ENCODE measurements at regions not wholly inside any gene's neighbourhood (a gene's known extent, or its start where the extent isn't known, plus 50 kb on each side); places are given as distances from the start of the nearest gene placed in this dataset.

DNA sequence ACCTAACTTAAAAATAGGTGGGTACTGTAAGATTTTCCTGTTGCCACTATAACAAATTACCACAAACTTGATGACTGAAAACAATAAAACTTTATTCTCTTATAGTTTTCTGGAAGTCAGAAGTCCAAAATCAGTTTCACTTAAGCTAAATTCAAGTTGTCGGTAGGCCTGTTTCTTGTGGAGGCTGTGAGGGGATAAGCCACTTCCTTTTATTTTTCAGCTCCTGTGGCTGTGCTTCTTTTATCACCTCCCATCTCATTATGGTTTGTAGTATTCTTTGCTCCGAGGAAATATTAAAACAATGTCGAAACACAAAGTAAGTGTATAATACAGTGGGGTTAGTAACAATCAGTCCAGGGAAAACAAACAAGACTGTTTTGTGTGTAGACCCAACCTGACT, 610.5 kb upstream of the TECRL start:
- no peaks in the 10 kb centered on the region for H3K4me1 ChIP-seq
- no peaks in the 10 kb centered on the region for H3K9me3 ChIP-seq
- DNase-seq (ENCODE audit: extremely low spot score), result no peak
- 52% methylated on average over 3 of the region's 3 CpGs for WGBS
- H3K36me3 ChIP-seq, result no peaks in the 10 kb centered on the region
- intact Hi-C loops (cut with DNase I), result no loop called here
- TF ChIP-seq EP300 (IDR thresholded peaks at IDR 0.05) (no peak), POLR2AphosphoS5 (IDR thresholded peaks at IDR 0.05) (no peak), CTCF (IDR thresholded peaks at IDR 0.05) (no peak), POLR2A (IDR thresholded peaks at IDR 0.05; ENCODE audit: low read depth) (no peak)
- H3K27me3 ChIP-seq, result no peaks in the 10 kb centered on the region
- no peak overlapping the region for H3K4me3 ChIP-seq
- no peak overlapping the region for H3K27ac ChIP-seq (replicated peaks in 1 of 4)

- WGBS, result 100% methylated on average over 1 of the region's 1 CpG
- no peak for TF ChIP-seq POLR2AphosphoS5 (IDR thresholded peaks at IDR 0.05)
- no peak for TF ChIP-seq POLR2A (IDR thresholded peaks at IDR 0.05; ENCODE audit: low read depth)
- TF ChIP-seq EP300 (IDR thresholded peaks at IDR 0.05), result no peak
- no peak for TF ChIP-seq CTCF (IDR thresholded peaks at IDR 0.05)
- intact Hi-C loops (cut with DNase I), result no loop called here
Measured at GRCh38 chr4:65018313-65018712, 609.1 kb upstream of the TECRL start.

GRCh38 chr4:65014078-65014477, 604.8 kb upstream of the TECRL start:
- TF ChIP-seq POLR2A (IDR thresholded peaks at IDR 0.05; ENCODE audit: low read depth) (no peak), EP300 (IDR thresholded peaks at IDR 0.05) (no peak), POLR2AphosphoS5 (IDR thresholded peaks at IDR 0.05) (no peak), CTCF (IDR thresholded peaks at IDR 0.05) (no peak)
- Histone ChIP-seq H3K27ac (replicated peaks in 1 of 4) (no peak overlapping the region), H3K9me3 (no peaks in the 10 kb centered on the region), H3K4me1 (no peaks in the 10 kb centered on the region), H3K36me3 (no peaks in the 10 kb centered on the region), H3K27me3 (no peaks in the 10 kb centered on the region), H3K4me3 (no peak overlapping the region)
- intact Hi-C loops (cut with DNase I), result no loop called here
- 81% methylated on average over 4 of the region's 4 CpGs for WGBS
- DNase-seq (ENCODE audit: extremely low spot score), result no peak

More at GRCh38 chr4:65018313-65018712, 609.1 kb upstream of the TECRL start:
- no peak overlapping the region for H3K4me3 ChIP-seq
- no peak overlapping the region for H3K27ac ChIP-seq (replicated peaks in 1 of 4)
- H3K27me3 ChIP-seq, result no peaks in the 10 kb centered on the region
- H3K4me1 ChIP-seq, result no peaks in the 10 kb centered on the region
- no peak for DNase-seq (ENCODE audit: extremely low spot score)
- no peaks in the 10 kb centered on the region for H3K9me3 ChIP-seq
- H3K36me3 ChIP-seq, result no peaks in the 10 kb centered on the region

GRCh38 chr4:65007841-65008439, 598.7 kb upstream of the TECRL start:
- Histone ChIP-seq H3K27me3 (no peaks in the 10 kb centered on the region), H3K27ac (replicated peaks in 1 of 4) (no peak overlapping the region), H3K4me1 (no peaks in the 10 kb centered on the region), H3K4me3 (no peak overlapping the region), H3K9me3 (no peaks in the 10 kb centered on the region), H3K36me3 (no peaks in the 10 kb centered on the region)
- no peak for DNase-seq (ENCODE audit: extremely low spot score)
- intact Hi-C loops (cut with DNase I), result no loop called here
- TF ChIP-seq POLR2A (IDR thresholded peaks at IDR 0.05; ENCODE audit: low read depth), result no peak
- peak; percentile 18 to 37 (median 21) for TF ChIP-seq CTCF (IDR thresholded peaks at IDR 0.05)
- no peak for TF ChIP-seq POLR2AphosphoS5 (IDR thresholded peaks at IDR 0.05)
- 34% methylated on average over 5 of the region's 5 CpGs for WGBS

- no peak for TF ChIP-seq POLR2AphosphoS5 (IDR thresholded peaks at IDR 0.05)
- TF ChIP-seq POLR2A (IDR thresholded peaks at IDR 0.05; ENCODE audit: low read depth), result no peak
- TF ChIP-seq EP300 (IDR thresholded peaks at IDR 0.05), result no peak
- TF ChIP-seq CTCF (IDR thresholded peaks at IDR 0.05), result no peak
- DNase-seq (ENCODE audit: extremely low spot score), result no peak
- Histone ChIP-seq H3K4me1 (no peaks in the 10 kb centered on the region), H3K4me3 (no peak overlapping the region), H3K27ac (replicated peaks in 1 of 4) (no peak overlapping the region), H3K27me3 (no peaks in the 10 kb centered on the region), H3K9me3 (no peaks in the 10 kb centered on the region), H3K36me3 (no peaks in the 10 kb centered on the region)
- intact Hi-C loops (cut with DNase I), result no loop called here
Measured at GRCh38 chr4:64975177-64975576, 565.9 kb upstream of the TECRL start.
